CD4-positive, alpha-beta T cell treated with Interleukin-12 subunit alpha and Interleukin-12 subunit beta, for 1 hour (primary cell): ENCODE measurements at regions not wholly inside any gene's neighbourhood (a gene's known extent, or its start where the extent isn't known, plus 50 kb on each side); places are given as distances from the start of the nearest gene placed in this dataset.
"Not testable (repeated sequence)": the region's sequence is repeated elsewhere in the genome, so short reads cannot be mapped to it uniquely, and the experiment has no call there.

ENCODE experiments used
- DNase-seq: peaks from one replicate; pipeline ENCODE4 v3.0.0-alpha.2; 2020

- no peak for DNase-seq
These were observed 60.4 kb upstream of the PELI2 start for GRCh38 chr14:56057767-56058166.

GRCh38 chr14:56059054-56059453, 59.2 kb upstream of the PELI2 start:
- no peak for DNase-seq

DNA sequence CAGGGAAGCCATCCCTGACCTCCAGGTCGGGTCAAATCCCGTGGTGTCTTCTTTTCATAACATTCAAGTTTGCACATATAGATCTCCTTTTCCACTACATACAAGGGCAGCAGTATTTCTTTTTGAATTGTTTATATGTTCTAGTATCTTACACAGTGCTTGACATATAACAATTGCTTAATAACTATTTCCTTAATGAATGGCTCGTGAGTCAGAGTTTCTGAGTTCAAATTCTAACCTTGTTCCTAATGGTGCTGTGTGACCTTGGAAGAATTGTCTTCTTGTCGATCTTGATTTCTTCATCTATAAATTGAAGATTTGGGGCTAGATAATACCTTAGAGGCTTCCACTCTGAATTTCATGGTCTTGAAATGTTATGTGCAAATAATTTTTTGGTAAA, 57.2 kb upstream of the PELI2 start:
- DNase-seq = no peak

DNA sequence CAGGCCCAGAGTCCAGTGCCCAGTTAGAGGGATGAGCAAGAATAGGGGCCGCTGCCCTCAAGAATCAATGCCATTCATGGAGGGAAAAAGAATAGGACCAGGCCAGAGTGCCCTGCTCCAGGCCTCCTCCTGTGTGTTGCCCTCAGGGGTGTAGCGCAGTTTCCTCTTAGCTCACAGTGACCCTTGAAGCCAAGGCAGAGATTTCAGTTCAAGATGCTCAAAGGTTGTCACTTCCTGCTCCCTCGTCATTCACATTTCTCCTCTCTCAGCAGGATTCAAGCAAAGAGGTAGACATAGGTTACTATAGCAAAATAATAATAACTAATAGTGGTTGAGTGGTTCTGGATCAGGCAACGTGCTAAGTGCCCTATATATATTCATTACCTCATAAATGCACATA, 55.1 kb upstream of the PELI2 start:
- no peak for DNase-seq

DNA sequence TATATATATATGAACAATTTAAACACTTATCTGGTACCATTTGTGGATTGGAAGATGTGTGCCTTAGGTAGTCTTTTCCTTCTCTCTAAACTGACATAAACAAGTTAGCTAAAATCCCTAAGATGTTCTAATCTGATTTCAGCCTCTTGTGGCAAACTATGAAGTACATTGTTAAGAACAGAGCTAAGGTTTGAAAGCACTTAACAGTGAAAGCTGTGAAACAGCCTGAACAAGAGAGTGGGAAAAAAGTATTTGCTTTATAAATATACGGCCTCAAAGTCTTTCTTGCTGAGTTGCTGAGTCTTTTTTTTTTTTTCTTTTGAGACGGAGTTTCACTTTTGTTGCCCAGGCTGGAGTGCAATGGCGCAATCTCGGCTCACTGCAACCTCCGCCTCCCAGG, 53.7 kb upstream of the PELI2 start:
- DNase-seq = no peak

- DNase-seq = not testable (repeated sequence)
These were observed 53.0 kb upstream of the PELI2 start for GRCh38 chr14:56065199-56065598.

DNA sequence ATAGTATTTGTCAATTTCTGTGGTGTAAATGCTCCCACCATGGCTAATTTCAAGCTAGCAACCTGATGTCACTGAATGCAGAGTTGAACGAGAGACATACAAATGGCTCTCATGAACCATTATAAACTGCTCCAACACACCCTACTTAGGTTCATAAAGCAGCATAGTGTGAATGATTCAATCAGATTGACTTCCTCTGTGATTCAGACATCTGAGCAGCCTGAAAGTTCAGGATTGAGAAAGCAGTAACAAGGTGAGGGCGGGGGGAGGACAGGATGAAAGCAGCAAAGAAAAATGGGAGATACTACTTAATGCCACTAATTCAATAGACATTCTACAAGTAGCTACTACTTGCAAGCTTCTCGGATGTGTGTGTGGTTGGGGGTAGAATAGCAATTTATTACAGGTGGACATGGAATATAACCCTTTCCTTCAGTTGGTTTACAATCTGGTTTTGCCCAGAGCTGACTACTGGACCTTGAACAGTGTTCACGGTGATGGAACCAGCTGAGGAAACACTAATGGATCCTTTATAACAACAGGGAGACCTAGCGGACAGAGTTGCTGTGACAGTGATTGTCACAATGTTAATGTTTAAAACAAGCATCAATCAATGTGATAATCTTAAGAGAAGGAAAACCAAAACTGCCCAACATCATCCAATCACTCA, 52.5 kb upstream of the PELI2 start:
- no peak for DNase-seq
